ENCODE measurements at regions not wholly inside any gene's neighbourhood (a gene's known extent, or its start where the extent isn't known, plus 50 kb on each side); places are given as distances from the start of the nearest gene placed in this dataset.

GRCh38 chr9:95725045-95725444 is 150.4 kb upstream of the ERCC6L2 start (continued):
- no peak for TF ChIP-seq ZNF318 (IDR thresholded peaks at IDR 0.05; ENCODE audit: borderline replicate concordance in 1 of 2, low read depth in 1 of 2)
- no peak for TF ChIP-seq ZNF140 (CRISPR knock-in tag; IDR thresholded peaks at IDR 0.05)
- no peak for TF ChIP-seq MCM7 (IDR thresholded peaks at IDR 0.05)
- TF ChIP-seq ZBED1 (IDR thresholded peaks at IDR 0.05), result no peak
- TF ChIP-seq TARDBP (IDR thresholded peaks at IDR 0.05), result no peak
- TF ChIP-seq ZNF436 (CRISPR knock-in tag; IDR thresholded peaks at IDR 0.05), result no peak
- TF ChIP-seq FOXK2 (conservative IDR thresholded peaks at IDR 0.05 in 1 of 2, IDR thresholded peaks at IDR 0.05 in 1 of 2; ENCODE audit: low read depth in 2 of 2), result no peak
- no peak for TF ChIP-seq CUX1 (CRISPR knock-in tag; IDR thresholded peaks at IDR 0.05)
- TF ChIP-seq ZNF431 (CRISPR knock-in tag; IDR thresholded peaks at IDR 0.05), result no peak

All from K562 (cell line).